ENCODE measurements at regions not wholly inside any gene's neighbourhood (a gene's known extent, or its start where the extent isn't known, plus 50 kb on each side); places are given as distances from the start of the nearest gene placed in this dataset.

DNA sequence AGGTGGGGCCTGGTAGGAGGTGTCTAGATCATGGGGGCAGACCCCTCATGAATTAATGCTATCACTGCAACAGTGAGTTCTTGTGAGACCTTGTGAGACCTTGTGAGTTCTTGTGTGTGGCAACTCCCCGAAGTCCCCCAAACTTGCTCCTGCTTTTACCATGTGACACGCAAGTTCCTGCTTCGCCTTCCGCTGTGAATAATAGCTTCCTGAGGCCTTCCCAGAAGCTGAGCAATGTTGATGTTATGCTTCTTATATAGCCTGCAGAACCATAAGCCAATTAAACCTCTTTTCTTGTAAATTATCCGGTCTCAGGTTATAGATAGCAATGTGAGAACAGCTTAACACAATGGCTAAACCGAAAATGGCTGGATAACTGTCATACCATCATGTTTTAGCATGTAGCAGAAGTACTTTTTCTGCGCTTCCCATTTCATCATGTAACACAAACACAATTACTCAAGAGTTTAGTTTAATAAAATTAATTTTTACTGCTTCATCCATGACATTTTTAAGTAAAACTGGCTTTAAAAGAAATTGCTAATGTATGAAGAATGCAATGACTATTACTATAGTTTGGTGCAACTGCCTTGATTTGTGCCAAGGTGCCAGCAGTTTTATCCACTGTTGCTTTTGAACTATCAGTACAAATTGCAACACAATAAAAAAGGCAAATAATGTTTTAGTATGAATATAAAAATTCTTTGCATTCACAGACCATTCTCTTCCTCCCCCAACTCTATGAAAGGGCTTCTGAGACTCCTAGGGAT, 87.7 kb upstream of the TMEM168 start:
- Histone ChIP-seq H3K27ac (ENCODE audit: low read depth, low read length) (no peak overlapping the region), H3K36me3 (ENCODE audit: control insufficient read depth, insufficient read depth, low read length) (peaks cover 8% of the 10 kb centered on the region), H3K9me3 (ENCODE audit: control insufficient read depth, insufficient read depth, low read length) (no peaks in the 10 kb centered on the region), H3K4me3 (ENCODE audit: low read depth, low read length) (no peak overlapping the region), H3K27me3 (ENCODE audit: control insufficient read depth, insufficient read depth, low read length) (no peaks in the 10 kb centered on the region), H3K4me1 (ENCODE audit: control insufficient read depth, insufficient read depth, low read length) (no peaks in the 10 kb centered on the region)
- no peak for DNase-seq (ENCODE audit: low read depth in 4 of 6, low spot score in 6 of 6)
- WGBS (ENCODE audit: insufficient coverage), result no CpG with 5 or more reads among the region's 7 CpGs

DNA sequence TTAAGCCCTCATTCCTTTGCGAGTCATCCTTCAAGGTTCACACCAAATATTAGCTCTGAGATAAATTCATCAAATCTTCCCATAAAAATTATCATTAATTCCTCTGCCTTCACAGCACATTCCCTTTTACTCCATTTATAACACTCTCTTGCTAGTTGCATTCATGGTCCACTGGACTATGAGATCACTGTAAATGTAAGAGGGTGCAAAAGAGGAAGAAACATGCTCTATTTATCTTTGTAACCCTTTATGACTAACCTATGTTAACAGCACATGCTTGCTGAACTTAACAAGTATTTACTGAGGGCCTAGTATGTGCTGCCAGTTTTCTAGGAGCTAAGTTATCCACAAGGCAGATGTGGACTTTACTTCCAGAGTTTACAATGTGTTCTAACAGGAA, 86.7 kb upstream of the TMEM168 start:
- Histone ChIP-seq H3K4me3 (ENCODE audit: low read depth, low read length) (no peak overlapping the region), H3K9me3 (ENCODE audit: control insufficient read depth, insufficient read depth, low read length) (no peaks in the 10 kb centered on the region), H3K36me3 (ENCODE audit: control insufficient read depth, insufficient read depth, low read length) (peaks cover 5% of the 10 kb centered on the region), H3K27me3 (ENCODE audit: control insufficient read depth, insufficient read depth, low read length) (no peaks in the 10 kb centered on the region), H3K27ac (ENCODE audit: low read depth, low read length) (no peak overlapping the region), H3K4me1 (ENCODE audit: control insufficient read depth, insufficient read depth, low read length) (no peaks in the 10 kb centered on the region)
- no CpG with 5 or more reads among the region's 1 CpG for WGBS (ENCODE audit: insufficient coverage)
- DNase-seq (ENCODE audit: low read depth in 4 of 6, low spot score in 6 of 6), result no peak

DNA sequence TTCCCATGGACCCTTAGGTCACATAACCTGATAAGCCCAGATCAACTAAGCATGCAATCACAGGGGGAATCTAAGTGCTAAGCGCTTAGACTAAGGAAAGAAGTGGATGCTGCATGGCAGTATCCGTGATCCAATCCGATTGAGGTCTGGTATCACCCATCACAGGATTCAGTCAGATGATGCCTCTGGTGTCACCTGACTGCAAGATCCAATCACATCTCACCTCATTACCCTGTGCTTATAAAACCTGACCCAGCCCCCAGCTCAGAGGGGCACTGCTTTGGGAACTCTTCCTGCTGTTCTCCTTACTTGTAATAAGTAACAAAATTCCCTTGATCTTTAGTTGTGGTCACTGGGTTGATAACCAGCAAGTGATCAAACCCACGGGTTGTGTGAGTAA, 84.7 kb upstream of the TMEM168 start:
- Histone ChIP-seq H3K9me3 (ENCODE audit: control insufficient read depth, insufficient read depth, low read length) (no peaks in the 10 kb centered on the region), H3K4me1 (ENCODE audit: control insufficient read depth, insufficient read depth, low read length) (no peaks in the 10 kb centered on the region), H3K4me3 (ENCODE audit: low read depth, low read length) (no peak overlapping the region), H3K27me3 (ENCODE audit: control insufficient read depth, insufficient read depth, low read length) (no peaks in the 10 kb centered on the region), H3K36me3 (ENCODE audit: control insufficient read depth, insufficient read depth, low read length) (no peaks in the 10 kb centered on the region), H3K27ac (ENCODE audit: low read depth, low read length) (no peak overlapping the region)
- WGBS (ENCODE audit: insufficient coverage), result 100% methylated on average over 3 of the region's 4 CpGs
- DNase-seq (ENCODE audit: low read depth in 4 of 6, low spot score in 6 of 6), result no peak

DNA sequence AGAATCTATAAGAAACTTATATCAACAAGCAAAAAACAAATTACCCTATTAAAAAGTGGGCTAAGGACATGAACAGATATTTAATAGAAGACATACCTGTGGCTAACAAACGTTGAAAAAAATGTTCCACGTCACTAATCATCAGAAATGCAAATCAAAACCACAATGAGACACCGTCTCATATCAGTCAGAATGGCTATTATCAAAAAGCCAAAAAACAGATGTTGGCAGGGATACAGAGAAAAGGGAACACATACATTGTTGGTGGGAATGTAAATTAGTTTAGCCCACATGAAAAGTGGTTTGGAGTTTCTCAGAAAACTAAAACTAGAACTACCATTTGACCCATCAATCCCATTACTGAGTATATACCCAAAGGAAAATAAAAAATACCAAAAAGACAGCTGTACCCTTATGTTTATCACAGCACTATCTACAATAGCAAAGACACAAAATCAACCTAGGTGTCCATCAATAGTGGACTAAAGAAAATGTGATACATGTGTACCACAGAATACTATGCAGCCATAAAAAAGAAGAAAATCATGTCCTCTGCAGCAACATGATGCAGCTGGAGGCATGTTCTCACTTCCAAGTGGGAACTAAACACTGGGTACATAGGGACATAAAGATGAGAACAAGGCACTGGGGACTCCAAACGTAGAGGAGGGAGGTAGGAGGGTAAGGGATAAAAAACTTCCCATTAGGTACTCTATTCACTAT, 83.8 kb upstream of the TMEM168 start:
- no peak overlapping the region for H3K27ac ChIP-seq (ENCODE audit: low read depth, low read length)
- no peaks in the 10 kb centered on the region for H3K4me1 ChIP-seq (ENCODE audit: control insufficient read depth, insufficient read depth, low read length)
- peaks cover 1% of the 10 kb centered on the region for H3K36me3 ChIP-seq (ENCODE audit: control insufficient read depth, insufficient read depth, low read length)
- no CpG with 5 or more reads among the region's 4 CpGs for WGBS (ENCODE audit: insufficient coverage)
- no peak for DNase-seq (ENCODE audit: low read depth in 4 of 6, low spot score in 6 of 6)
- H3K4me3 ChIP-seq (ENCODE audit: low read depth, low read length), result no peak overlapping the region
- H3K27me3 ChIP-seq (ENCODE audit: control insufficient read depth, insufficient read depth, low read length), result no peaks in the 10 kb centered on the region
- H3K9me3 ChIP-seq (ENCODE audit: control insufficient read depth, insufficient read depth, low read length), result peaks cover 1% of the 10 kb centered on the region

DNA sequence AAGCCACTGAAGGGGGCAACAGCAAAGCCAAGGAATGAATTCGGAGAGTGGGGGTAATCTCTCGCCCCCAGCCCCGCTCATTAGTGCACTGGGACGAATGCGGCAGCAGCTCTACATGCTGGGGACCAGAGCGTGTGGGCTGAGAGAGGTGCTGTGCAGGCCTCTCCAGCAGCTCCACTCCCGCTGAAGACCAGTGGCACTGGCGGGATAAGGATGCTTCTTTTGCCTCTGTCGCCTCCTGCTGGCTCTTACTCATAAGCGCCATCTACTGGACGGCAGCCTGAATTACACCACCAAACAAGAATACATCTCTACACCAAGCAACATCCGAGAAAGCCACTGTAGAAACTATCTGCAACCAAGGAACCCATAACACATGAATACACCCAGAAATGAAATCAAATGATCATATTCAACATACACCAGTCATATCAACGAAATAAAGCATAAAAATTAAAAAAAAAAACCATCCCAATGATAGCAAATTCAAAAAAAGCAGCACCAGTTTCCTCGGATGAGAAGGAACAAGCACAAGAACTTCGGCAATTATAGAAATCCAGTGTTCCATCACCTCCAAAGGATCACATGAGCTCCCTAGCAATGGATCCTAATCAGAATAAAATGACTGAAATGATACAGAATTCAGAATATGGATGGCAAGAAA, 79.0 kb upstream of the TMEM168 start:
- H3K9me3 ChIP-seq (ENCODE audit: control insufficient read depth, insufficient read depth, low read length), result peaks cover 6% of the 10 kb centered on the region
- no peaks in the 10 kb centered on the region for H3K4me1 ChIP-seq (ENCODE audit: control insufficient read depth, insufficient read depth, low read length)
- H3K4me3 ChIP-seq (ENCODE audit: low read depth, low read length), result no peak overlapping the region
- H3K27me3 ChIP-seq (ENCODE audit: control insufficient read depth, insufficient read depth, low read length), result no peaks in the 10 kb centered on the region
- no peak overlapping the region for H3K27ac ChIP-seq (ENCODE audit: low read depth, low read length)
- WGBS (ENCODE audit: insufficient coverage), result 70% methylated on average over 14 of the region's 15 CpGs
- H3K36me3 ChIP-seq (ENCODE audit: control insufficient read depth, insufficient read depth, low read length), result peaks cover 5% of the 10 kb centered on the region
- no peak for DNase-seq (ENCODE audit: low read depth in 4 of 6, low spot score in 6 of 6)

DNA sequence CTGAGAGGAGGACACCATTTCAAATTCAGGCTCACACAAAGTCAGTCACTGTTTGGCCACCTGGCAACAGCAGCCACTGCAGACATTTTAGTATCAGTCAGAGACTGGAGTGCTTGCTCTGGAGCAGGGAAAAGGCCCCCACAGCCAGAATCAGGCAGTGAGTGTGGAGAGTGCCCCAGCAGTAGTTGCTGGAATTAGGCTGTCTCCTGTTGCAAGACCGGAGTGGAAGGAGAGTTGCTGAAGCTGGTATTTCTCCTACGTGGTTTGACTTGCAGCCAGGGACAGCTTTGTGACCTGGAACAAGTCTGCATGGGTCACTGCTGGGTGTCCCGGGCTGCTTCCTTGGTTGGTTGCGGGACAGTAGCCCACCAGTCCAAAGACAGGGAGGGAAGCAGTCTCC, 78.4 kb upstream of the TMEM168 start:
- no peak for DNase-seq (ENCODE audit: low read depth in 4 of 6, low spot score in 6 of 6)
- peaks cover 5% of the 10 kb centered on the region for H3K36me3 ChIP-seq (ENCODE audit: control insufficient read depth, insufficient read depth, low read length)

DNA sequence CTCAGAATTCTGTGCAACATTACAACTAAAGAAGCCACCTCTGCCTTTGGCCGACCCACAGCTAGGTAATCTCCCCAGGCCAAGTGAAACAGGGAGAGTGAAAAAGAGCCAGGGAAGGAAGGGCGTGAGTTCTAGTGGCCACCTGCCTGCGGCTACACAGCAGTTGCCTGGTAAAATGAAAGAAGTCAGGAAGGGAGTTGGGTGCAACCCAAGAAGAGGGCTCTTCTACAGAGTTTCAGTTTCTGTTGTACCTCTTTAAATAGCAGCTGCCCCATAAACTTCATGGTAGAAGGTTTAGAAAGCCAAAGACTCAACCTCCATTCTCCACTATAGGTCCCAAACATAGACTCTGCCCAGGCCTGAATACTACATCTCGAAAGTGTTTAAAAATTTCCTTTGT, 76.2 kb upstream of the TMEM168 start:
- Histone ChIP-seq H3K4me1 (ENCODE audit: control insufficient read depth, insufficient read depth, low read length) (no peaks in the 10 kb centered on the region), H3K27ac (ENCODE audit: low read depth, low read length) (no peak overlapping the region), H3K27me3 (ENCODE audit: control insufficient read depth, insufficient read depth, low read length) (no peaks in the 10 kb centered on the region), H3K4me3 (ENCODE audit: low read depth, low read length) (no peak overlapping the region), H3K9me3 (ENCODE audit: control insufficient read depth, insufficient read depth, low read length) (peaks cover 6% of the 10 kb centered on the region), H3K36me3 (ENCODE audit: control insufficient read depth, insufficient read depth, low read length) (peaks cover 5% of the 10 kb centered on the region)
- DNase-seq (ENCODE audit: low read depth in 4 of 6, low spot score in 6 of 6), result peak in 1 of 6 donors; percentile 23
- WGBS (ENCODE audit: insufficient coverage), result 88% methylated on average over 1 of the region's 4 CpGs

More for the DNA sequence above, 78.4 kb upstream of the TMEM168 start:
- no peak overlapping the region for H3K27ac ChIP-seq (ENCODE audit: low read depth, low read length)
- no peaks in the 10 kb centered on the region for H3K4me1 ChIP-seq (ENCODE audit: control insufficient read depth, insufficient read depth, low read length)
- H3K27me3 ChIP-seq (ENCODE audit: control insufficient read depth, insufficient read depth, low read length), result no peaks in the 10 kb centered on the region
- H3K4me3 ChIP-seq (ENCODE audit: low read depth, low read length), result no peak overlapping the region
- H3K9me3 ChIP-seq (ENCODE audit: control insufficient read depth, insufficient read depth, low read length), result peaks cover 6% of the 10 kb centered on the region
- 96% methylated on average over 4 of the region's 4 CpGs for WGBS (ENCODE audit: insufficient coverage)

DNA sequence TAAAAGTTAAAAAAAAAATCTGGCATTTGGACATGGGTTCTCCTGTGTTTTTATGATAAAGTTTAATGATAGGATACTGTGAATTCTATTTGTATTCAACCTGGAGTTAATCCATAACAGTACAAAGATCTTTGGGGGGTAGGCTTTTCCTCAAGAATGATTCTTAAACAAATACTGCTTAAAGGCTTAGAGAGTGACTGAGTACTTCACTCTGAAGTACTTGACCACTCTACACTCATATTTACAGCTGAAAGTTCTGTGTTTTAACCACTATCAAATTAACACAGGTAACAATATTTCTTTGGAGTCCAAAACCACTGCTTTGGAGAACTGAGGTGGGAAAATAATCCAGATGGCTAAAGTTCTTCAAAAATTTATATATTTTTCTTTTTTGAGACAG, 74.2 kb upstream of the TMEM168 start:
- Histone ChIP-seq H3K27ac (ENCODE audit: low read depth, low read length) (no peak overlapping the region), H3K4me1 (ENCODE audit: control insufficient read depth, insufficient read depth, low read length) (no peaks in the 10 kb centered on the region), H3K4me3 (ENCODE audit: low read depth, low read length) (no peak overlapping the region), H3K27me3 (ENCODE audit: control insufficient read depth, insufficient read depth, low read length) (no peaks in the 10 kb centered on the region), H3K36me3 (ENCODE audit: control insufficient read depth, insufficient read depth, low read length) (peaks cover 5% of the 10 kb centered on the region), H3K9me3 (ENCODE audit: control insufficient read depth, insufficient read depth, low read length) (peaks cover 5% of the 10 kb centered on the region)
- DNase-seq (ENCODE audit: low read depth in 4 of 6, low spot score in 6 of 6), result no peak

DNA sequence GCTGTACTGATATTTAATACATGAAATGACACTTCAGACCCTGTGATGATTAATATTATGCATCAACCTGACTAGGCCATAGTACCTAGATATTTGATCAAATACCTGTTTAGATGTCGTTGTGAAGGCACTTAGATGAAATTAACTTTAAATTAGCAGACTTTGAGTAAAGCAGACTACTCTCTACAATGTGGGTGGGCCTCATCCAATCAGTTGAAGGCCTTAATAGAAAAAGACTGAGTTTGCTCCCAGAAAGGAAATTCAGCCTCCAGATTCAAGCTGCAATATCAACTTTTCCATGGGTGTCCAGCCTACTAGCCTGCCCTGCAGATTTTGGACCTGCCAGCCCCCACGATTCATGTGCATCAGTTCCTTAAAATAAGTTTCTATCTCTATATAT, 68.6 kb upstream of the TMEM168 start:
- H3K9me3 ChIP-seq (ENCODE audit: control insufficient read depth, insufficient read depth, low read length), result no peaks in the 10 kb centered on the region
- no peak overlapping the region for H3K4me3 ChIP-seq (ENCODE audit: low read depth, low read length)
- no peaks in the 10 kb centered on the region for H3K4me1 ChIP-seq (ENCODE audit: control insufficient read depth, insufficient read depth, low read length)
- no peak for DNase-seq (ENCODE audit: low read depth in 4 of 6, low spot score in 6 of 6)
- no peak overlapping the region for H3K27ac ChIP-seq (ENCODE audit: low read depth, low read length)
- no CpG with 5 or more reads among the region's 2 CpGs for WGBS (ENCODE audit: insufficient coverage)
- H3K36me3 ChIP-seq (ENCODE audit: control insufficient read depth, insufficient read depth, low read length), result no peaks in the 10 kb centered on the region
- no peaks in the 10 kb centered on the region for H3K27me3 ChIP-seq (ENCODE audit: control insufficient read depth, insufficient read depth, low read length)
